ENCODE measurements at regions not wholly inside any gene's neighbourhood (a gene's known extent, or its start where the extent isn't known, plus 50 kb on each side); places are given as distances from the start of the nearest gene placed in this dataset.

GRCh38 chr18:34985963-34986362 is 55.2 kb upstream of the MAPRE2 start:
- TF ChIP-seq, protein P1, sequence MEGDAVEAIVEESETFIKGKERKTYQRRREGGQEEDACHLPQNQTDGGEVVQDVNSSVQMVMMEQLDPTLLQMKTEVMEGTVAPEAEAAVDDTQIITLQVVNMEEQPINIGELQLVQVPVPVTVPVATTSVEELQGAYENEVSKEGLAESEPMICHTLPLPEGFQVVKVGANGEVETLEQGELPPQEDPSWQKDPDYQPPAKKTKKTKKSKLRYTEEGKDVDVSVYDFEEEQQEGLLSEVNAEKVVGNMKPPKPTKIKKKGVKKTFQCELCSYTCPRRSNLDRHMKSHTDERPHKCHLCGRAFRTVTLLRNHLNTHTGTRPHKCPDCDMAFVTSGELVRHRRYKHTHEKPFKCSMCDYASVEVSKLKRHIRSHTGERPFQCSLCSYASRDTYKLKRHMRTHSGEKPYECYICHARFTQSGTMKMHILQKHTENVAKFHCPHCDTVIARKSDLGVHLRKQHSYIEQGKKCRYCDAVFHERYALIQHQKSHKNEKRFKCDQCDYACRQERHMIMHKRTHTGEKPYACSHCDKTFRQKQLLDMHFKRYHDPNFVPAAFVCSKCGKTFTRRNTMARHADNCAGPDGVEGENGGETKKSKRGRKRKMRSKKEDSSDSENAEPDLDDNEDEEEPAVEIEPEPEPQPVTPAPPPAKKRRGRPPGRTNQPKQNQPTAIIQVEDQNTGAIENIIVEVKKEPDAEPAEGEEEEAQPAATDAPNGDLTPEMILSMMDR (IDR thresholded peaks at IDR 0.05), result no peak
- TF ChIP-seq POLR2A (IDR thresholded peaks at IDR 0.05), result no peak
